ENCODE measurements at regions not wholly inside any gene's neighbourhood (a gene's known extent, or its start where the extent isn't known, plus 50 kb on each side); places are given as distances from the start of the nearest gene placed in this dataset.

DNA sequence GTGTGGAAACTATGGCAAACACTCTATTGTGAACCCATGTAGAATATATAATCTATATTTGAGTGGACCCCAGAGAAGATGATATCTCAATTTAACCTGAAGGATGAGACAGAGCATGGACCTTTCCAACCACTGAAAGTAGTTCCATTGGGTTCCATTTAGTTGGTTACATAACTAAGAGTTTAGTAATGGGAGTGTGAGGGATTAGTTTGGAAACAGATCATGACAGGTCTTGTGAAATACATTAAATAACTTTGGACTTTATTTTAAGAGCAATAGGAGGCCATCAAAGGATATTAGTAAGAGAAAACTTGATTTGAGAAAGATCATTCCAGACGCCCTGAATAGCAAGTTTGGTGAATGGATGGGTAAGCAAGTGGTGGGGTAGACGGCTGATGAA, 487.2 kb upstream of the ROBO2 start:
- ATAC-seq, result no peak
- in situ Hi-C loops (cut with HindIII; ENCODE audit: low pct_unique_long_range_greater_than_20kb, low sequenced_read_pairs), result no loop called here

GRCh38 chr3:76554707-76555106, 485.2 kb upstream of the ROBO2 start:
- Histone ChIP-seq H3K36me3 (ENCODE audit: control insufficient read depth, insufficient read depth, low read length) (no peaks in the 10 kb centered on the region), H3K4me3 (ENCODE audit: low read depth in 2 of 2, low read length in 2 of 2) (no peak overlapping the region), H3K27me3 (ENCODE audit: control insufficient read depth, insufficient read depth, low read length) (no peaks in the 10 kb centered on the region), H3K27ac (ENCODE audit: low read length) (no peak overlapping the region), H3K9me3 (ENCODE audit: control insufficient read depth, insufficient read depth, low read depth, low read length) (no peaks in the 10 kb centered on the region), H3K4me1 (ENCODE audit: control insufficient read depth, insufficient read depth, low read length) (no peaks in the 10 kb centered on the region)
- no TSS peak for BruUV-seq (replicated peaks)
- TF ChIP-seq SIN3A (IDR thresholded peaks at IDR 0.05; ENCODE audit: borderline replicate concordance, insufficient read depth, low read depth, low read length) (no peak), CTCF (IDR thresholded peaks at IDR 0.05) (no peak), TCF7L2 (IDR thresholded peaks at IDR 0.05; ENCODE audit: low read depth, low read length) (no peak), POLR2AphosphoS5 (IDR thresholded peaks at IDR 0.05; ENCODE audit: low read depth, low read length) (no peak)
- TF ChIP-seq, protein P1, sequence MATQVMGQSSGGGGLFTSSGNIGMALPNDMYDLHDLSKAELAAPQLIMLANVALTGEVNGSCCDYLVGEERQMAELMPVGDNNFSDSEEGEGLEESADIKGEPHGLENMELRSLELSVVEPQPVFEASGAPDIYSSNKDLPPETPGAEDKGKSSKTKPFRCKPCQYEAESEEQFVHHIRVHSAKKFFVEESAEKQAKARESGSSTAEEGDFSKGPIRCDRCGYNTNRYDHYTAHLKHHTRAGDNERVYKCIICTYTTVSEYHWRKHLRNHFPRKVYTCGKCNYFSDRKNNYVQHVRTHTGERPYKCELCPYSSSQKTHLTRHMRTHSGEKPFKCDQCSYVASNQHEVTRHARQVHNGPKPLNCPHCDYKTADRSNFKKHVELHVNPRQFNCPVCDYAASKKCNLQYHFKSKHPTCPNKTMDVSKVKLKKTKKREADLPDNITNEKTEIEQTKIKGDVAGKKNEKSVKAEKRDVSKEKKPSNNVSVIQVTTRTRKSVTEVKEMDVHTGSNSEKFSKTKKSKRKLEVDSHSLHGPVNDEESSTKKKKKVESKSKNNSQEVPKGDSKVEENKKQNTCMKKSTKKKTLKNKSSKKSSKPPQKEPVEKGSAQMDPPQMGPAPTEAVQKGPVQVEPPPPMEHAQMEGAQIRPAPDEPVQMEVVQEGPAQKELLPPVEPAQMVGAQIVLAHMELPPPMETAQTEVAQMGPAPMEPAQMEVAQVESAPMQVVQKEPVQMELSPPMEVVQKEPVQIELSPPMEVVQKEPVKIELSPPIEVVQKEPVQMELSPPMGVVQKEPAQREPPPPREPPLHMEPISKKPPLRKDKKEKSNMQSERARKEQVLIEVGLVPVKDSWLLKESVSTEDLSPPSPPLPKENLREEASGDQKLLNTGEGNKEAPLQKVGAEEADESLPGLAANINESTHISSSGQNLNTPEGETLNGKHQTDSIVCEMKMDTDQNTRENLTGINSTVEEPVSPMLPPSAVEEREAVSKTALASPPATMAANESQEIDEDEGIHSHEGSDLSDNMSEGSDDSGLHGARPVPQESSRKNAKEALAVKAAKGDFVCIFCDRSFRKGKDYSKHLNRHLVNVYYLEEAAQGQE (IDR thresholded peaks at IDR 0.05; ENCODE audit: insufficient read depth in 1 of 2, low read depth in 2 of 2, low read length in 1 of 2), result no peak
- in situ Hi-C loops (cut with HindIII; ENCODE audit: low pct_unique_long_range_greater_than_20kb, low sequenced_read_pairs), result no loop called here
- DNase-seq (ENCODE audit: low read depth, low spot score) (no peak), ATAC-seq (no peak)
- intact Hi-C loops (cut with micrococcal nuclease; ENCODE audit: unreplicated experiment), result no loop called here
- POLR2A ChIA-PET, result no interaction called here
- CTCF ChIA-PET, result no interaction called here

More for the DNA sequence above, 487.2 kb upstream of the ROBO2 start:
- Histone ChIP-seq H3K36me3 (ENCODE audit: control insufficient read depth, insufficient read depth, low read length) (no peaks in the 10 kb centered on the region), H3K9me3 (ENCODE audit: control insufficient read depth, insufficient read depth, low read depth, low read length) (no peaks in the 10 kb centered on the region), H3K27me3 (ENCODE audit: control insufficient read depth, insufficient read depth, low read length) (no peaks in the 10 kb centered on the region), H3K4me3 (ENCODE audit: low read depth in 2 of 2, low read length in 2 of 2) (no peak overlapping the region), H3K27ac (ENCODE audit: low read length) (no peak overlapping the region), H3K4me1 (ENCODE audit: control insufficient read depth, insufficient read depth, low read length) (no peaks in the 10 kb centered on the region)
- TF ChIP-seq POLR2AphosphoS5 (IDR thresholded peaks at IDR 0.05; ENCODE audit: low read depth, low read length), result no peak
- no peak for TF ChIP-seq CTCF (IDR thresholded peaks at IDR 0.05)
- TF ChIP-seq TCF7L2 (IDR thresholded peaks at IDR 0.05; ENCODE audit: low read depth, low read length), result no peak
- TF ChIP-seq, protein P1 (IDR thresholded peaks at IDR 0.05; ENCODE audit: insufficient read depth in 1 of 2, low read depth in 2 of 2, low read length in 1 of 2), result no peak
- TF ChIP-seq SIN3A (IDR thresholded peaks at IDR 0.05; ENCODE audit: borderline replicate concordance, insufficient read depth, low read depth, low read length), result no peak
- no peak for DNase-seq (ENCODE audit: low read depth, low spot score)
- BruUV-seq (replicated peaks), result no TSS peak
- ChIA-PET POLR2A (no interaction called here), CTCF (no interaction called here)
- intact Hi-C loops (cut with micrococcal nuclease; ENCODE audit: unreplicated experiment), result no loop called here

Measured in Panc1 (cell line).